C4-2B (cell line): ENCODE measurements at regions not wholly inside any gene's neighbourhood (a gene's known extent, or its start where the extent isn't known, plus 50 kb on each side); places are given as distances from the start of the nearest gene placed in this dataset.

Experiments
- CTCF ChIP-seq: fragments of 450-650 bp; conservative IDR thresholded peaks from 2 replicates; pipeline ENCODE4 v1.5.1; 2017; ENCODE audit warnings: mild to moderate bottlenecking
- ZFX ChIP-seq: fragments of 450-650 bp; IDR thresholded peaks from 2 replicates; pipeline ENCODE4 v1.6.1; 2017

- TF ChIP-seq CTCF (no peak), ZFX (no peak)
These were observed 474.1 kb downstream of the CAAP1 start for GRCh38 chr9:26418480-26418879.
